Adrenal gland (tissue), 9 donors: ENCODE measurements at regions not wholly inside any gene's neighbourhood (a gene's known extent, or its start where the extent isn't known, plus 50 kb on each side); places are given as distances from the start of the nearest gene placed in this dataset.

Source experiments
- DNase-seq, 7 donors: peaks; one replicate each; pipeline ENCODE4 v3.0.0-alpha.2; 2019 to 2020
- H3K27ac ChIP-seq, 5 donors: fragments of 200-600 bp; sonication (generic) in 4 of 5; 1 replicate in 3 of 5; 2 replicates in 2 of 5; pipeline versions ENCODE4 v1.5.1 to v1.8.0; 2016 to 2020; ENCODE audit warnings: mild to moderate bottlenecking in 1 of 5
- H3K27me3 ChIP-seq: fragments of 200-600 bp; 2 replicates; pipeline ENCODE4 v1.8.0; 2021
- H3K36me3 ChIP-seq, 2 donors: fragments of 200-600 bp; replicated peaks in 1 of 2; 1 replicate in 1 of 2; 2 replicates in 1 of 2; pipeline versions ENCODE4 v1.5.1 to v1.8.0; 2018 to 2022
- H3K4me1 ChIP-seq, 2 donors: fragments of 200-600 bp; replicated peaks in 1 of 2; 1 replicate in 1 of 2; 2 replicates in 1 of 2; pipeline versions ENCODE4 v1.5.1 to v1.8.0; 2018 to 2021
- H3K4me3 ChIP-seq, 4 donors: fragments of 200-600 bp; sonication (generic) in 3 of 4; one replicate each; pipeline ENCODE4 v1.5.1; 2016 to 2018
- H3K9me3 ChIP-seq, 3 donors: fragments of 200-600 bp; sonication (generic) in 1 of 3; replicated peaks in 1 of 3; 1 replicate in 2 of 3; 2 replicates in 1 of 3; pipeline versions ENCODE4 v1.5.1 to v1.8.0; 2016 to 2021
- POLR2A ChIP-seq, 2 donors: fragments of 450-650 bp; IDR thresholded peaks; one replicate each; pipeline ENCODE4 v1.6.1; 2017; ENCODE audit warnings: antibody characterized with exemption in 2 of 2, mild to moderate bottlenecking in 2 of 2, moderate library complexity in 1 of 2
- WGBS, 4 donors: extraction: QIAGEN DNeasy Blood & Tissue Kit in 2 of 4; methylation state at CpG; one replicate each; pipeline versions ENCODE4 v1.1.5 to v1.1.7; 2013 to 2017; 5-methylcytosine and 5-hydroxymethylcytosine counted together
- intact Hi-C, 2 donors: fragments of 100-400 bp; cut with DNase I; formaldehyde crosslinking; loops; one replicate each; pipeline versions ENCODE4 v1.14.1 to v1.15.0; 2022 to 2023
- TF ChIP-seq, protein P1 (sequence below), 6 experiments: fragments of 450-650 bp in 4 of 6; fragments of 200-600 bp in 2 of 6; sonication (generic) in 1 of 6; IDR thresholded peaks; 1 replicate in 5 of 6; 2 replicates in 1 of 6; pipeline versions ENCODE4 v1.5.1 to v1.8.0; 2016 to 2021; ENCODE audit warnings: antibody characterized with exemption in 6 of 6, mild to moderate bottlenecking in 2 of 6, moderate library complexity in 1 of 6
- donor health status: healthy with polysubstance abuse.
- donor health status: Bipolar disorder and iron deficiency.
- donor health status: DM: yes; HTN: yes; CAD: no.
- donor health status: DM: no; HTN: no; CAD: no.
- donor health status: DM: no; HTN: no; CAD: no.

DNA sequence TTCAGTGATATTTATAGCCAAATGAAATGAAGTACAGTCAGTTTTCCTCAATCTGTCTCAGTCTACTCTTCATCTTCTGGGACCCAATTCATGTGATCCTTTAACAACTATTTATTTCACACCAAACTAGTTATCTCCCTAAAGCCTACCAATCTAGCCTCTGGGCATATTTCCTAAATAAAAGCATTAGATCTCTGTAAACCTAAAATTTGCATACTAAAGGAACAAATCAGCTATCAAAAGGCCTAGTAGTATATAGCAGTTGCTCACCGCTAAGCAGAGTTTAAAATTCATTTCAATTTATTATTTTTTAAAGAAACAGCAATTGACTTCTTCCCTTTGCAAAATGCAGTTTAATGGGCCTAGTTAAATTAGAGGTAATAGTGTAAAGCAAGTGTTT, 280.2 kb downstream of the ZEB2 start:
- Histone ChIP-seq H3K4me3 (no peak overlapping the region), H3K4me1 (peaks cover 0 to 14% of the 10 kb centered on the region in 2 donors), H3K9me3 (no peaks in the 10 kb centered on the region), H3K27me3 (no peaks in the 10 kb centered on the region), H3K36me3 (no peaks in the 10 kb centered on the region), H3K27ac (no peak overlapping the region)
- intact Hi-C loops = no loop called here
- WGBS, 4 donors = 97 to 98% (median 98%) methylated on average over 1 of the region's 1 CpG
- TF ChIP-seq, protein P1, sequence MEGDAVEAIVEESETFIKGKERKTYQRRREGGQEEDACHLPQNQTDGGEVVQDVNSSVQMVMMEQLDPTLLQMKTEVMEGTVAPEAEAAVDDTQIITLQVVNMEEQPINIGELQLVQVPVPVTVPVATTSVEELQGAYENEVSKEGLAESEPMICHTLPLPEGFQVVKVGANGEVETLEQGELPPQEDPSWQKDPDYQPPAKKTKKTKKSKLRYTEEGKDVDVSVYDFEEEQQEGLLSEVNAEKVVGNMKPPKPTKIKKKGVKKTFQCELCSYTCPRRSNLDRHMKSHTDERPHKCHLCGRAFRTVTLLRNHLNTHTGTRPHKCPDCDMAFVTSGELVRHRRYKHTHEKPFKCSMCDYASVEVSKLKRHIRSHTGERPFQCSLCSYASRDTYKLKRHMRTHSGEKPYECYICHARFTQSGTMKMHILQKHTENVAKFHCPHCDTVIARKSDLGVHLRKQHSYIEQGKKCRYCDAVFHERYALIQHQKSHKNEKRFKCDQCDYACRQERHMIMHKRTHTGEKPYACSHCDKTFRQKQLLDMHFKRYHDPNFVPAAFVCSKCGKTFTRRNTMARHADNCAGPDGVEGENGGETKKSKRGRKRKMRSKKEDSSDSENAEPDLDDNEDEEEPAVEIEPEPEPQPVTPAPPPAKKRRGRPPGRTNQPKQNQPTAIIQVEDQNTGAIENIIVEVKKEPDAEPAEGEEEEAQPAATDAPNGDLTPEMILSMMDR (IDR thresholded peaks at IDR 0.05) = no peak
- TF ChIP-seq POLR2A (IDR thresholded peaks at IDR 0.05) = no peak
- no peak for DNase-seq

DNA sequence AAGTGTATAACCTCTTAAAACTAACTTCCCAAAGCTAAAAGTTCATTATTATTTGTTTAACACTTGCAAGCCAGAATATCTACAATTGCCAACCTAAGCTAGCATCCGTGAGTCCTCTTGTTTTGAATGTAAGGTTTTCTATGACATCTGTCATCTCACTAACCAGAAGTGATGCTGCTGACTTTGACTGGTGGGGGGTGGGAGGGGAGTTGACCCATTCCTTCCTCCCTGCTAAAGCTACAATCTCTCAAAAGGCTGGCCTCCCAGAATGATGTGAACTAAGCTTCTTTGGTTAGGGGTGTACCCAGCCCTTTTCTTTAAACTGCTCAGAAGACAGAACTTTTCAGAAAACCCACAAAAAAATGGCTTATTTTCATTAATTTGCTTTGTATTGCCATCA, 280.6 kb downstream of the ZEB2 start:
- no peaks in the 10 kb centered on the region for H3K27me3 ChIP-seq
- H3K4me1 ChIP-seq = peaks cover 1 to 17% of the 10 kb centered on the region in 2 donors
- intact Hi-C loops = no loop called here
- TF ChIP-seq POLR2A (IDR thresholded peaks at IDR 0.05) = no peak
- TF ChIP-seq, protein P1 (IDR thresholded peaks at IDR 0.05) = no peak
- no peak overlapping the region for H3K4me3 ChIP-seq
- WGBS, 4 donors = 90 to 100% (median 99%) methylated on average over 1 of the region's 1 CpG
- H3K36me3 ChIP-seq = no peaks in the 10 kb centered on the region
- no peaks in the 10 kb centered on the region for H3K9me3 ChIP-seq
- no peak for DNase-seq
- no peak overlapping the region for H3K27ac ChIP-seq

DNA sequence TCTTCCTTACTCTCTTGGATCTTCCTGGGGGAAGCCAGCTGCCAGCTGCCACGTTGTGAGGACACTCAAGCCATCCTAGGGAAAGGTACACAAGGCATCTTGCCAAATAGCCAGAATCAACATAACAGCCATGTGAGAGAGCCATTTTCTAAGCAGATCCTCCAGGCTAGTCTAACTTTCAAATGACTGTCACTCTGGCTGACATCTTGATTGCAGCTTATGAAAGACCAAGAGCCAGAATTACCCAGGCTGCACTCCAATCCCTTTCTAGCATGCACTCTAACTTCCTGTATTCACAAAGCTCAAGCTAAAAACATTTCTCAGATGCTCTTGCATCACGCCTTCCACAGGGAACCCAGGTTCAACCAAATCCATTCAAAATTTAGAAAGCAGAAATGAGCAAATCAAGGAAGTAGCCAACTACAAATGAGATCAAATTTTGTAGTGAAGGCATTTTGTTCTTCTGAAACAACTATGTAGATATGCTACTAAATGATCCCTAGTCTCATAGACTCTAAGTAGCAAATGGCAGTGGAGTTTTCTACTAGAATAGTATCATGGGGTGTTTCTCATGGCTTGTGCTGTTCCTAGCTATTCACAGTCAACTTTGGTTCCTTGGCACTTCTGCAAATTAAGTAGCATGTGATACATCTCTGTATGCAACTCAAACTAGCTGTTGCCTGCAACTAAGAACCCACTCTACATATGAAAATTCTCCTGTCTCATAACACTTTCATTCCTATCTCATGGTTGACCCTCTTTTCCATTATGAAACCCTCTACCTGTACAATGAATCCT, 281.9 kb downstream of the ZEB2 start:
- Histone ChIP-seq H3K4me1 (peaks cover 4 to 29% of the 10 kb centered on the region in 2 donors), H3K9me3 (no peaks in the 10 kb centered on the region), H3K27me3 (no peaks in the 10 kb centered on the region), H3K36me3 (no peaks in the 10 kb centered on the region), H3K4me3 (no peak overlapping the region), H3K27ac (peak overlapping the region in 2 of 5 donors; percentile 24 to 60)
- DNase-seq = peak in 2 of 7 donors; percentile 25 to 39
- WGBS, 4 donors = 74 to 79% (median 76%) methylated on average over 2 of the region's 2 CpGs
- intact Hi-C loops = no loop called here
- TF ChIP-seq, protein P1 (IDR thresholded peaks at IDR 0.05) = no peak
- TF ChIP-seq POLR2A (IDR thresholded peaks at IDR 0.05) = no peak

GRCh38 chr2:144237108-144237507, 282.8 kb downstream of the ZEB2 start:
- Histone ChIP-seq H3K36me3 (no peaks in the 10 kb centered on the region), H3K27me3 (no peaks in the 10 kb centered on the region), H3K27ac (peak overlapping the region in 1 of 5 donors; percentile 60), H3K4me3 (no peak overlapping the region), H3K4me1 (peaks cover 4 to 28% of the 10 kb centered on the region in 2 donors), H3K9me3 (no peaks in the 10 kb centered on the region)
- no peak for TF ChIP-seq POLR2A (IDR thresholded peaks at IDR 0.05)
- TF ChIP-seq, protein P1 (IDR thresholded peaks at IDR 0.05) = no peak
- 87 to 94% (median 92%) methylated on average over 4 of the region's 4 CpGs for WGBS, 4 donors
- DNase-seq = no peak
- intact Hi-C loops = no loop called here
